Activated T-helper 1 cell treated with Interleukin-2 at 50 U/mL for 16 hours (primary cell): ENCODE measurements at regions not wholly inside any gene's neighbourhood (a gene's known extent, or its start where the extent isn't known, plus 50 kb on each side); places are given as distances from the start of the nearest gene placed in this dataset.

Experiments used
- DNase-seq: peaks from one replicate; pipeline ENCODE4 v3.0.0-alpha.2; 2020; ENCODE audit warnings: low read depth

DNA sequence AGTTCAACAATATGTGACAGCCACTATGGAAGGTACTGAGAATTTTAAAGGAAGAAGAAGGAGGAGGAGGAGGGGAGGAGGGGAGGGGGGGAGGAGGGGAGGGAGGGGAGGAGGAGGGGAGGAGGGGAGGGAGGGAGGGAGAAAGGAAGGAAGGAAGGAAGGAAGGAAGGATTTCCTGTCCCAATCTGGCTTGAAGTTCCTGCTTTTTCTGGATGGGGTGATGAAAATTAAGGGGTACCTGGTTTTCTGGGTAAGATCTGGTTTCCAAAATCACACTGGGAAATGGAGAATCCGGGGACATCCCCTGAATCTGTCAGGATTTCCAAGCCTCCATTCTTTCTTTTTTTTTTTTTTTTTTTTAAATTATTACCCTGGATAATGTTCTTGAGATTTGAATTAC lies 271.8 kb downstream of the MTX2 start:
- DNase-seq = no peak

DNA sequence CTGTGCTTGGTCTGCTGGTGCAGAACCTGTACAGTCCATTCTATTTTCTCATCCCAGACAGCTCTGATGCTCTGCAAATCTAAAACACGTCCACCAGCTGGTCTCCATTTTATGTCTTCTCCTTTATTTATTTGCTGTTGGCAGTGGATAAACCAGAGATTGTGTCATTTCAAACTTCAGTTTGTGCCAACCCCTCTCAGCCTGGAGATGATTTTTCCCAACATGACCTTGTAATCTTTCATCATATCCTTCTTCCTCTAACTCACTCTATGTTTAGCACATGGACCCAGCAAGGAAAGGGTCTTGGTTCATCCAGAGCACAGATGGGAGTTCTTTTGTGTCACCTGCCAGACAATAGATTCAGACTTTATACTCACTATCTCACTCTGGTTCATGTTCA lies 273.2 kb downstream of the MTX2 start:
- DNase-seq = no peak

DNA sequence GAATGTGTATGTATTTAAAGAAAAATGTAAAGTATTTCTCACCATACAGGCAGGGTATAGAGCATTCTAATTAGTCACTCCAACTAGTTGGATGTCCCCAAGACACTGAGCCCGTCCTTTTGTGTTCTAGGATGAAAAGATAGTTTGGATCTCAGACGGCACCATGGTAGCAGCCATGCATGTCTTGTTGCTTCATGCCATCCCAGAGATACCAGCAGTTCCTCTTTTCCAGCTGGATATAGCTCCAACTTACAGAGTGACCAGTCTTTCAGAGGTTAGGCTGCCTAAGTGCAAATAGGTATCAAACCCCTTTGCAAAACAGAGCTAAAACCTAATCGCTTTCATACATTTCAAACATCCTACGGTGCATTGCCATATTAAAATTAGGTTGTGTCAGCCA lies 275.3 kb downstream of the MTX2 start:
- DNase-seq = no peak

GRCh38 chr2:176544991-176545956 lies 276.0 kb downstream of the MTX2 start:
- no peak for DNase-seq

GRCh38 chr2:176546550-176546949 lies 277.3 kb downstream of the MTX2 start:
- no peak for DNase-seq

DNA sequence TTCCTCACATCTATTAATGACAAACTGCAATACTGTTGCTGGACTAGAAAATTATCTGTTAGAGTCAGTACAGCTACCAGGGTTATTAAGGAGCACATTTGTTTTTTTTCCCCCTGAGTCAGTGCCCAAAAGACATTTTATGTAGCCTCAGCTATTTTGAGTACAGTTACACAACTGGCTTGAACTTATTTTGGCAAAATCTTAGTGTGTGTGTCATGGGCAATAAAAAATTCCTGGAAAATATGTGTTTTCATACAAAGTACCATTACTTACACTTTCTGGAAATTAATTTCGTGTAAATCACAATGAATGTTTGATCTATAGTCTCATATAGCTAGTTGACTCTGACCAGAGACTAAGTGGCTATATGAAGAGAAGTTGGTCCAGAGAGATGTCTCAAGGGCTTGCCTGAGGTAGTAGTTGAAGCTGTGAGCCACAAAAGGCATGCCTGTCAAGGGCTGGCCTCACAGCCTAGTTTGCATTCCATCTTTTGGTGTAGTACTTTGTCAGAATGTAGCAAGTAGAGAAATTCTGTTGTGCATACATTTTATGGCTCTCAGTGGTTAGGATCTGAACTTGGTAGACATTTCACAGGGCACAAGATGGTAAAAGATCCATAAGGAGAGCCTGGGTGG lies 283.4 kb downstream of the MTX2 start:
- no peak for DNase-seq

DNA sequence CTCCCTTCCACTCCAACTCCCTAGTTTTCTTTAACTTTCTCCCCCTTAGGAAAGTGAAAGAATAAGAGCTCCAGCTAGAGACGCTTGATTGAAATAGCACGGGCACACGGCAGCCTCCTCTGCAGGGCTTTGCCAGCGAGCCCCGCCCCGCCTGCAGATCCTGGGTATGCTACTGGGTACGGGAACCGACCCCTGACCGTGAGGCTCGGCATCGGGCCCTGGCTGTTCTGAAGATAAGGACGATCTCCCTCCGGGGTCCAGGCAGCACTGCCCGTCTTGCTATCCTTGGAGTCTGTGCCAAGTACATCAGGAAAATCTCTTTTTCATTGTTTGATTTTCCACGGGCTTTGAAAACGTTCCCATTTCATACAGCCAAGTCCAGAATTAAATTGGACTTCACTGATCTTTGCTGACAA lies 284.5 kb downstream of the MTX2 start:
- no peak for DNase-seq

DNA sequence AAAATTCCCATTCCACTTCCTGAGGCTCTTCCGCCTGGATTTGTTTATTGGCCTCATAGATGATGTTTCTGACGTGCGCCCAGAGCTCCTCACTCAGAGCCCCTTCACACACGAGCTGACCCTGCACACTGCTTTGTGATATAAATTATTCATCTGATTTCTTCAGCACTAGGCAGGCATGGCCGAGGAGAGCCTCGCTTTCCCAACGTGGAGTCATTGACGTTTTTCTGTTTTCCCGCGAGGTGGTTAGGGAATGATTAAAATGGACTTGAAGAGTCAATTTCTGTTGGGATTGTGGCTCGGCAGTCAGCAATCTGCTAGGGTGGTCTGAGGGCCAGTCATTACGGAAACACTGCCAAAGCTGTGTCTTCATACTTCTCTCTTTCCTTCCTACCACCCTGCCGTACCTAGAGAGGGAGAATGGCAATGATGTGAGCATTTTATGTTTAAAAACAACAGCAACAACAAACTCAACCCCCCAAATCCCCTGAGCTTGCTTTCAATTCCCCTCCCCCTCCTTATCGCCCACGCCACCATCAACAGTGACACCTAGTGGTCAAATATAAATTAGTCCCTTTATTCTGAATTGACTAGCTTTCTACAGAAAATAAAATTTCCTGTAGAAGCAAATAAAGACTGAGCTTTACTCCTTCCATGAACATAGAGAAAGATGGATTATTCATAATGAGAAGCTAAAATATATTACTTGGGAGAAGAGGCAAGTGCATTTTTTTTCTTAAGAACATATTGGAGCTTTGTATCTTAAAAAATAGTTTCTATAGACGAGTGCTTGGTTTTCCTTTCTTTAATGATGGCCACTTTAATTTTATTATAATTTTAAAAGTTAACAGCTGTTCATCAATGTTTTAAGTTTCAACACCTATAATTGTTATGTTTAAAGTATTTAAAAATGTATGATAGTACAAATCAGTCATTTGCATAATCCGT lies 285.1 kb downstream of the MTX2 start:
- DNase-seq = no peak

DNA sequence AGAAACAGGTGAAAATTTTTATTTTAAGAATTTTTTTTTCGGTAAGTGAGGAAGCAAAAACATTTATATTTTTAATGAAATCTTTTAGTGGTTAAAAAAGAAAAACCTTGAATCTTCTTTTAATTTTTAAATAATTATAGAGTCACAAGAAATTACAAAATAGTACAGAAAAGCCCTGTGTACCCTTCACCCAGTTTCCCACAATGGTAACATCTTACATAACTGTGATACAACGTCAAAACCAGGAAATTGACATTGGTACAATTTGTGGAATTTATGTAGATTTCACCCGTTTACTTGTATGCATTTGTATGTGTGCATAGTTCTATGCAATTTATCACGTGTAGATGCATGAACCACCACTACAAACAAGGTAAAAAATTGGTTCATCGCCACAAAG lies 285.9 kb downstream of the MTX2 start:
- DNase-seq = no peak

GRCh38 chr2:176555781-176556180 lies 286.5 kb downstream of the MTX2 start:
- no peak for DNase-seq

DNA sequence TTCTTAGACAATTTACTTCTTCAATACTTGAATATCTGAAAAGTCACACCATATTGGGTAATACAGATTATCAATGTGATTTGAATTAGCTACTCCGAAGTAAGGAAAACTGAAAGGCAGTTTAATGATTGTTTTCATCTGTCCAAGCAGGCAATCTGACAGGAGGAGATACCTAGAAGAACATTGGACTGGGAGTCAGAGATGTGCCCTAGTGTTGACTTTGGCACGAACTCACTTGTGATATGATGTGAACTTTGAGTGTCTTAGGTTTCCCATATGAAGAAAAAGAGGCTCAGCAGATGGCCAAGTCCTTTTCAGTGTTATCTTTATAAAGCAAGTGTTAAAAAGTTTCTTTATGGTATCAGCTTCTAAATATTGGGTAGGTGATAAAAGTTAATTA lies 287.1 kb downstream of the MTX2 start:
- DNase-seq = no peak

GRCh38 chr2:176557821-176558220 lies 288.6 kb downstream of the MTX2 start:
- DNase-seq = no peak

GRCh38 chr2:176558574-176559140 lies 289.4 kb downstream of the MTX2 start:
- DNase-seq = no peak

- no peak for DNase-seq
Measured at GRCh38 chr2:176560296-176560695, 291.1 kb downstream of the MTX2 start.

GRCh38 chr2:176561706-176562105 lies 292.5 kb downstream of the MTX2 start:
- no peak for DNase-seq

- no peak for DNase-seq
Measured at GRCh38 chr2:176562359-176563078, 293.3 kb downstream of the MTX2 start.

DNA sequence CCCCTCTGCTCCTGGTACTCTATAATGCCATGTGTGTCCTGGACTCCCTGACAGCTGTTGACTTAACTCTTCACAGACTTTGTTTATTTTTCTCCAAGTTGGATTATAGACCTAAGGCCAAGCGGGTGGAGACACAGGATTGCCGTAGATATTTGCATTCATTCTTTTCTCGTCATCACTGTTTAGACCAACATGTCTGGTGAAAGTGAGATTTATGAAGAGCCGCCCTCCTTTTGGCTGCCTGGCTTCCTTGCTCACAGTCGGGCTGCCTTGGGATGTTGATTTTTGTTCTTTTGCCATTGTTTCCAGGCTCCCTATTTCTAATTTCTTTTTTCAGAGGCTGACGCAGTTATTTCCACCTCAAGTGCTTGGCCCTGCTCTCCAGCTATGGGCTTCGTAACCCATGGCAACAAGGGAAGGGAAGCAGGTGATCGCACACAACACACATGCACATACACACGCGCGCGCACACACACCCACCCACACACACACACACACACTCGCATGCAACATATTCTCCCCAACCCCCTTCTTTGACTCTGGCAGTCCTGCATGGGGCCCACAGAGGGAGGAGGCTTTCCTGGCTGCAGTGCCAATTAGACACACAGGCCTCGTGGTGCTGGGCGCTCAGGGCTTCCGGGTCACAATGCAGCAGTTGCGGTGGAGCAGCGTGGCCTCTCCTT lies 296.5 kb downstream of the MTX2 start:
- no peak for DNase-seq

- no peak for DNase-seq
Measured at GRCh38 chr2:176566496-176566895, 297.3 kb downstream of the MTX2 start.

- DNase-seq = no peak
Measured at GRCh38 chr2:176566961-176567360, 297.7 kb downstream of the MTX2 start.

- DNase-seq = no peak
Measured at GRCh38 chr2:176567361-176567760, 298.1 kb downstream of the MTX2 start.

DNA sequence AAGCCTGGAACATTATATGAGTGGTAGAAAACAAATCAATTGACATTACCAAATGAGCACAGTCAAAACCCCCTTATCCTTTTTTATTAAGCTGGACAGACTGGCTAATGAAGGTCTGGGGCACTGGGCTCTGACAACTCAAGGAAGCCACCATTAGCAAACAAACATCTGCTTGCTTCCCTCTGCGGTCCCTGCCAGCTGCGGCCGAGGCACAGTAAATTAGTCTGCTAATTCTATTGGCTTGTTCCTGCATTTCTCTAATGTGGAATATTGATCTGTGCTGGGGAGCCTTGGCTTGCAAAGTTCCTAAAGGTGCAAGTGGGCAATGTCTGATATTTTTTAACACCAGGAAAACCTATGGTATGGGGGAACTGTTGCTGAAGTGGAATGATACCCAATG lies 300.3 kb downstream of the MTX2 start:
- DNase-seq = no peak
